Tongue (tissue), 1 donor: ENCODE measurements at regions not wholly inside any gene's neighbourhood (a gene's known extent, or its start where the extent isn't known, plus 50 kb on each side); places are given as distances from the start of the nearest gene placed in this dataset.
"Not testable (repeated sequence)": the region's sequence is repeated elsewhere in the genome, so short reads cannot be mapped to it uniquely, and the experiment has no call there.

Source experiments
- DNase-seq: peaks from one replicate; pipeline ENCODE4 v3.0.0-alpha.2; 2015

DNA sequence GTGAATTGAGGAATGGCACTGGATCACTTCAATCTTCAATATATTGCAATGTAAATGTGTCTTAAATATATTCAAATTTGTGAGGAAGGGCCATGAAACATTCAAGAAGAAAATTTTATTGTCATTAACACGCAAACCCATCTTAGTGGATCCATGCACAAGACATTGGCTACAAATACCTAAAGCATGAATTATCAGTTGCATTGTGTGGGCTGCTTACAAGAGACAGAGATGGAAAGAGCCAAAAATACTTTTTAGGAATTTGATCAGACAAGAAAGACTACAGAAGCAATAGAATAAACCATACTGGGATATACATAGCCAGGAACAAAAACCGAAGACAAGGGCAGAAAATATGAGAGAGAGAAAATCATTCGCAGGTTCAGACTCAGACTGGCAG, 616.2 kb upstream of the GRIA3 start:
- no peak for DNase-seq

GRCh38 chrX:122572461-122572860, 611.6 kb upstream of the GRIA3 start:
- no peak for DNase-seq

DNA sequence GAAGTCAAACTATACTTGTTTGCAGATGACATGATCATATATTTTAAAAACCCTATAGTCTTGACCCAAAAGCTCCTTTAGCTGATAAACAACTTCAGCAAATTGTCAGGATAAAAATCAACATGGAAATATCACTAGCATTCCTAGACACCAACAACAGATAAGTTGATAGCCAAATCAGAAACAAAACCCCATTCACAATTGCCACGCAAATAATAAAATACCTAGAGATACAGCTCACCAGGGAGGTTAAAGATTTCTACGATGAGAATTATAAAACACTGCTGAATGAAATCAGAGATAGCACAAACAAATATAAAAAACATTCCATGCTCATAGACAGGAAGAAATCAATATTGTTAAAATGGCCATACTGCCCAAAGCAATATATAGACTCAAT, 605.0 kb upstream of the GRIA3 start:
- DNase-seq, result no peak

DNA sequence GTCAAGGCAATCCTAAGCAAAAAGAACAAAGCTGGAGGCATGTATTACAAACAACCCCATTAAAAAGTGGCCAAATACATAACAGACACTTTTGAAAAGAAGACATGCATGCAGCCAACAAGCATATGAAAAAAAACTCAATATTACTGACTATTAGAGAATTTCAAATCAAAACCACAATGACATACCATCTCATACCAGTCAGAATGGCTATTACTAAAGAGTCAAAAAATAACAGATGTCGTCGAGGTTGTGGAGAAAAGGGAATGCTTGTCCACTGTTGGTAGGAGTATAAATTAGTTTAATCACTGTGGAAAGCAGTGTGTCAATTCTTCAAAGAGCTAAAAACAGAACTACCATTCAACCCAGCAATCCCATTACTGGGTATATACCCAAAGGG, 604.6 kb upstream of the GRIA3 start:
- DNase-seq, result no peak

- no peak for DNase-seq
These were observed 601.7 kb upstream of the GRIA3 start for GRCh38 chrX:122582280-122582974.

GRCh38 chrX:122582975-122583305, 601.1 kb upstream of the GRIA3 start:
- DNase-seq, result no peak

DNA sequence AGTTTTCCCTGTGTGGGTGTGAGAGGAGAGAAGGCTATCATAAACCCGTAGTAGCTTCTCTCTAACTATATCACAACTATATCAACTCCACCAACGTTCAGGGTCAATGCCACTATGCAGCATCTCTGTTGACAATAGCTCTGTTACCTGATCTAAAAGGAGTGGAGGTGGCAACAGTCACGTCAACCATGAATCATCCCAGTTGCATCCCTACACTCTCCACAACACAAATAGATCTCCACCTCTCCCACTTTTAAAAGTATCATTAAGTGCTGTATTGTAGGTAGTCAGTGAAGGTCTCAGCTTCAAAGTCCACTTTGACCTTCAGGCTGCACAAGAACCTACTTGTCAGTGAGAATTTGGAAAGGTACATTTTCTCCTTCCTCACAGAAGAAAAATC, 600.5 kb upstream of the GRIA3 start:
- no peak for DNase-seq

GRCh38 chrX:122584981-122585380, 599.1 kb upstream of the GRIA3 start:
- peak; percentile 30 for DNase-seq

- DNase-seq, result no peak
These were observed 597.2 kb upstream of the GRIA3 start for GRCh38 chrX:122586831-122587230.

DNA sequence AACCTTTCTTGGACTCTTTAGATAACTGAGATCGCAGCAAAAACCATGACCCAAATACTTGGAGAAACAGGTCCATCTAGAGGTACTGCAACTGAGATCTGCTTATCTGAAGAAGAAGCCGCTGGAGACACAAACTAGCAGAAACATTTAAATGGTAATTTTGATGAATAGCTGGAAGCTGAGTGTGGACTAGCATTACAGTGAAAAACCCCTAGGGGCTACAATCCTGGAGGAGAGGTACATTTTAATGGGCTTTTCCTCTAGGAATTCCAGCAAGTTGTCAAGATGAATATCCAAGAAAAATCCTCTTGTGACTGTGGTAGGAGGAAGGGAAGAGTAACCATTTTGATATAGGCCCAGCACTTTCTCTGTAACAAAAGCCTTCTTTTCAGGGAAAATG, 592.5 kb upstream of the GRIA3 start:
- no peak for DNase-seq

- no peak for DNase-seq
These were observed 587.1 kb upstream of the GRIA3 start for GRCh38 chrX:122596998-122597397.

- DNase-seq, result no peak
These were observed 561.3 kb upstream of the GRIA3 start for GRCh38 chrX:122622795-122623194.

GRCh38 chrX:122625239-122625638, 558.8 kb upstream of the GRIA3 start:
- DNase-seq, result no peak

DNA sequence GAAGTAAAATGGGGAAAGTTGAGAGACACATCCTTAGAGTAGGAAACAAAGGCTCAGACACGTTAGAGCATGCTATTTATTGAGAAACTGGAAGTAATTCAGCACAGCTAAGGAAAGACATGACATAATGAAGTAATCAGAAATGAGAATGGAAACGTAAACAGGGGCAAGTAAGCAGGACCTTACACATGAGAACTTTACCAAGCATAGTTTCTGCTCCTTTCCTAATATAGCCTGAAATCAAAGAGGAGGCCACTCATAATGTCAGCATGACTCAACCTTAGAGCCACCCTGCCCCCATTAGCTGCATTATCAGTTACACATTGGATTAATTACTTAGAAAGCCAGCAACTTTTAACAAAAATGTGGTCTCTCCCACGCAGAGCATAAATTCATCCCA, 558.3 kb upstream of the GRIA3 start:
- peak; percentile 5 for DNase-seq

- no peak for DNase-seq
These were observed 557.2 kb upstream of the GRIA3 start for GRCh38 chrX:122626871-122627270.

- DNase-seq, result no peak
These were observed 542.9 kb upstream of the GRIA3 start for GRCh38 chrX:122641136-122641535.

DNA sequence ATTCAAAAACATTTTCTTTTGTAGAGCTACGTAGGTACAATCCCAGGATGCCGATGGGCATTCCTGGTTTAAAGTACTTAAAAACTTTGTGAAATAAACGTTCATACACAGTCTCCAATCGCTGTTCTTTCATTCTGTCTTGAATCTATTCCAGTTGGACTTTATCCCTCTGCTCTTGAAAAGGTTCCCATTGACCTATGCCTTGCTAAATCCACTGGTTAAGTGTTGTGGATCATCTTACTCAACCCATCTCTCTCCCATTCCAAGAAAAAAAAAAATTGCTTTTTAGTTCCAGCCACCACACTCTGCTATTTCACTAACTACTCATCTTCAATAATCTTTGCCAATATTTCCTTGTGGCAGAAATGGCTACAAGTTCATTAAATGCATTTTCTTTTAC, 542.3 kb upstream of the GRIA3 start:
- DNase-seq, result no peak

DNA sequence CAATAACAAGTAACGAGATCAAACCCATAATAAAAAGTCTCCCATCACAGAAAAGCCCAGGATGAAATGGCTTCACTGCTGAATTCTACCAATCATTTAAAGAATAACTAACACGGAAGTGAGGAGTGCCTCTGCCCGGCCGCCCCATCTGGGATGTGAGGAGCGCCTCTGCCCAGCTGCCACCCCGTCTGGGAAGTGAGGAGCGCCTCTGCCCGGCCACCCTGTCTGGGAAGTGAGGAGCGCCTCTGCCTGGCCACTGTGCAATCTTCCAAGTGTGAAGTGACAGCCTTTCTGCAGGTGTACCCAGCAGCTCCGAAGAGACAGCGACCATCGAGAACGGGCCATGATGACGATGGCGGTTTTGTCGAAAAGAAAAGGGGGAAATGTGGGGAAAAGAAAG, 528.8 kb upstream of the GRIA3 start:
- not testable (repeated sequence) for DNase-seq

- no peak for DNase-seq
These were observed 517.5 kb upstream of the GRIA3 start for GRCh38 chrX:122666601-122667000.

GRCh38 chrX:122667667-122668066, 516.4 kb upstream of the GRIA3 start:
- no peak for DNase-seq

GRCh38 chrX:122703762-122704161, 480.3 kb upstream of the GRIA3 start:
- no peak for DNase-seq

DNA sequence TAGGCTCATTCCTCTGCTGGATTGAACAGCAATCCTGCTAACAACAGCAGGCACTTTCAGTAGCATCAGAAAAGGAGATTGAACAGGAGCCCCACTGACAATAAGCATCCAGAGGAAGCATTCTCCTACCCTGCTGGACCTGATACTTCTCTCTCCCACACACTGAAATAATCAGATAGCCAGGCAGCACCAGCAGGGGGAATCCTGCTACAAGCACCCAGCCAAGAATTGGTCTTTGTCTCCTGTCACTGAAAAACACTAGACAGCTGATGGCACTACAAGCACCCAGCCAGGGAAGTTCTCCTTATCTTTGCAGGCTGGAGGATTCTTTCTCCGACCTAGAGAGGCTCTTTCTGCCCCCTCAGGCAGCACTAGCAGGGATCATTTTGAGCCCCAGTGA, 444.3 kb upstream of the GRIA3 start:
- no peak for DNase-seq

GRCh38 chrX:122770581-122770980, 413.5 kb upstream of the GRIA3 start:
- no peak for DNase-seq

DNA sequence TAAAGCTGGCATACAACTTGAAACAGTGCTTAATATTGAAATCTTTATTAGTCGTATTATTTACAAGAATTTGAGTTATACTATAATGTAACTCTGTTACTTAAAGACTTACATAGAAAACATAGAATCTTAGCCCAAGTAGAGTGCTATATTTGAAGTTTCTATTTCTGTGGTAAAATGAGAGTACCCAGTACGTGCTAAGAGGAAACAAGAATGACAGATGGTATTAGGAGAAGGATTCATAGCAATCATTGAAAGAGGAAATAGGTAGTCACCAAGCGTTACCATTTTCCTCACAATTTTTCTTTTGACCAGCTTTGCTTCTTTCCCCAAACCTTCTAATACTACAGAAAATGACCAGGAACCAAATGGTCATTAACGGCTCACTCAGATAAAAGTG, 412.1 kb upstream of the GRIA3 start:
- no peak for DNase-seq

GRCh38 chrX:122777766-122778165, 406.3 kb upstream of the GRIA3 start:
- DNase-seq, result no peak
